ENCODE measurements at regions not wholly inside any gene's neighbourhood (a gene's known extent, or its start where the extent isn't known, plus 50 kb on each side); places are given as distances from the start of the nearest gene placed in this dataset.

- TF ChIP-seq POLR2AphosphoS5 (IDR thresholded peaks at IDR 0.05; ENCODE audit: low read depth, low read length): no peak
- TF ChIP-seq, protein P1, sequence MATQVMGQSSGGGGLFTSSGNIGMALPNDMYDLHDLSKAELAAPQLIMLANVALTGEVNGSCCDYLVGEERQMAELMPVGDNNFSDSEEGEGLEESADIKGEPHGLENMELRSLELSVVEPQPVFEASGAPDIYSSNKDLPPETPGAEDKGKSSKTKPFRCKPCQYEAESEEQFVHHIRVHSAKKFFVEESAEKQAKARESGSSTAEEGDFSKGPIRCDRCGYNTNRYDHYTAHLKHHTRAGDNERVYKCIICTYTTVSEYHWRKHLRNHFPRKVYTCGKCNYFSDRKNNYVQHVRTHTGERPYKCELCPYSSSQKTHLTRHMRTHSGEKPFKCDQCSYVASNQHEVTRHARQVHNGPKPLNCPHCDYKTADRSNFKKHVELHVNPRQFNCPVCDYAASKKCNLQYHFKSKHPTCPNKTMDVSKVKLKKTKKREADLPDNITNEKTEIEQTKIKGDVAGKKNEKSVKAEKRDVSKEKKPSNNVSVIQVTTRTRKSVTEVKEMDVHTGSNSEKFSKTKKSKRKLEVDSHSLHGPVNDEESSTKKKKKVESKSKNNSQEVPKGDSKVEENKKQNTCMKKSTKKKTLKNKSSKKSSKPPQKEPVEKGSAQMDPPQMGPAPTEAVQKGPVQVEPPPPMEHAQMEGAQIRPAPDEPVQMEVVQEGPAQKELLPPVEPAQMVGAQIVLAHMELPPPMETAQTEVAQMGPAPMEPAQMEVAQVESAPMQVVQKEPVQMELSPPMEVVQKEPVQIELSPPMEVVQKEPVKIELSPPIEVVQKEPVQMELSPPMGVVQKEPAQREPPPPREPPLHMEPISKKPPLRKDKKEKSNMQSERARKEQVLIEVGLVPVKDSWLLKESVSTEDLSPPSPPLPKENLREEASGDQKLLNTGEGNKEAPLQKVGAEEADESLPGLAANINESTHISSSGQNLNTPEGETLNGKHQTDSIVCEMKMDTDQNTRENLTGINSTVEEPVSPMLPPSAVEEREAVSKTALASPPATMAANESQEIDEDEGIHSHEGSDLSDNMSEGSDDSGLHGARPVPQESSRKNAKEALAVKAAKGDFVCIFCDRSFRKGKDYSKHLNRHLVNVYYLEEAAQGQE (IDR thresholded peaks at IDR 0.05; ENCODE audit: insufficient read depth in 1 of 2, low read depth in 2 of 2, low read length in 2 of 2): no peak
- no peak for TF ChIP-seq TAF1 (IDR thresholded peaks at IDR 0.05; ENCODE audit: borderline replicate concordance, insufficient read depth, low read length)
- no peak for TF ChIP-seq SIN3A (IDR thresholded peaks at IDR 0.05; ENCODE audit: borderline replicate concordance, insufficient read depth, low read length)
- TF ChIP-seq FOXP2 (optimal IDR thresholded peaks at IDR 0.05; ENCODE audit: borderline replicate concordance, extremely low read depth, extremely low read length, insufficient read depth): no peak
These were observed 84.2 kb upstream of the MARCKS start for GRCh38 chr6:113772961-113773360.
